BLaER1 (cell line): ENCODE measurements at regions not wholly inside any gene's neighbourhood (a gene's known extent, or its start where the extent isn't known, plus 50 kb on each side); places are given as distances from the start of the nearest gene placed in this dataset.

Experiments used
- H3K27ac ChIP-seq: shearing (Covaris generic); formaldehyde crosslinking; 2 replicates; pipeline ENCODE4 v1.8.1; 2022
- H3K27me3 ChIP-seq: shearing (Covaris generic); formaldehyde crosslinking; 2 replicates; pipeline ENCODE4 v1.8.1; 2022
- H3K36me3 ChIP-seq: shearing (Covaris generic); formaldehyde crosslinking; 2 replicates; pipeline ENCODE4 v1.8.1; 2022
- H3K4me1 ChIP-seq: shearing (Covaris generic); formaldehyde crosslinking; 2 replicates; pipeline ENCODE4 v1.8.1; 2022
- H3K4me2 ChIP-seq: shearing (Covaris generic); formaldehyde crosslinking; 2 replicates; pipeline ENCODE4 v1.8.1; 2022
- H3K4me3 ChIP-seq: shearing (Covaris generic); formaldehyde crosslinking; 2 replicates; pipeline ENCODE4 v1.8.1; 2022
- H3K9ac ChIP-seq: shearing (Covaris generic); formaldehyde crosslinking; 2 replicates; pipeline ENCODE4 v1.8.1; 2022
- H3K9me3 ChIP-seq: shearing (Covaris generic); formaldehyde crosslinking; 2 replicates; pipeline ENCODE4 v1.8.1; 2022
- H4K20me1 ChIP-seq: shearing (Covaris generic); formaldehyde crosslinking; 2 replicates; pipeline ENCODE4 v1.8.1; 2022
- Cebpa-rat ChIP-seq: shearing (Covaris generic); IDR thresholded peaks from 2 replicates; pipeline ENCODE4 v1.8.1; 2022

- no peak for TF ChIP-seq Cebpa-rat
- no peak overlapping the region for H3K4me2 ChIP-seq
- no peak overlapping the region for H3K27ac ChIP-seq
- no peak overlapping the region for H3K4me3 ChIP-seq
- no peaks in the 10 kb centered on the region for H4K20me1 ChIP-seq
- H3K27me3 ChIP-seq = no peaks in the 10 kb centered on the region
- no peaks in the 10 kb centered on the region for H3K9me3 ChIP-seq
- peaks cover 12% of the 10 kb centered on the region for H3K4me1 ChIP-seq
- H3K36me3 ChIP-seq = no peaks in the 10 kb centered on the region
- H3K9ac ChIP-seq = no peak overlapping the region
Observed at GRCh38 chr16:65717846-65718245, 596.0 kb upstream of the CDH11 start.

DNA sequence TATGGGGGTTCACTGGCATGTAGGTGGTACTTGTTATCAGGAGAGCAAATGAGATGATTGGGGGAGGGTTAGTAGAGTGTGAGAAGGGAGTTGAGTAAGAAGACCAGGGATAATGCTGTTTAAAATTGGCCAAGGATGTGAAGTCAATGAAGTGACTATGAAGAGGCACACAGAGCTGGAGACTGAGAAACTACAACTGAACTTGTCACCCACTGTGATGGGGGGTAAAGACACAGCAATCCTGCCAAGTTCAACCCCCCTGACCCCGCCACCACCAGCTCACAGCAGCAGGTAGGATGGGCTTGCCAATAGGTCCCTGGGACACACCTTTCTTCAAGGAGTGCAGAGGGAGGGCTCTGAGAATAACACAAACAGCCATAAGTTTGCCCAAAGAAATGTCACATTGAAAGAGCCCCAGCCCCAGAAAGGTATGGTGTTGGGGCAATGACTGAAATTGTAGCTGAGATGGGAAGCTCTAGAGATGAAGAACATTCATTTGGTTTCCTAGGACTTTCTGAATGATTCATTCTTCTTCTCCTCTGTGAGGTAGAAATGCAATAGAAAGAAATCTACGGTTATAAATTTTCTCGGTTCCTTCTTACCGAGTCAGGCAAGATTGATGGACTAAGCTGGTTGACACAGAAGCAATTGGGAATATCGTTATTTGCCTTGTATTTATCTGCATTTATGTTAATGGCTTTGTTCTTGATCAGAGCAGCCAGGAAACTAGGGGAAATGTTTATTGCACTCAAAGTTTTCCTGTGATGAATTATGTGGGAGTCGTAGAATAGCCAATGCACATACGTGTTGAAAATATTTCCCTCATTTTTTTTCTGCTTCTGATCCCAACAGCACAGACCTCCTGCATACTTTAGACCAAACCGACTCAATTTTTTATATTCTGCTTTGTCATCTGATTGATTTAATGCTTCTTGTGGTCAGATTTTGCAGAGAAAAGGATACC, 595.2 kb upstream of the CDH11 start:
- TF ChIP-seq Cebpa-rat = no peak
- no peak overlapping the region for H3K4me2 ChIP-seq

GRCh38 chr16:65713181-65713808, 591.4 kb upstream of the CDH11 start:
- Histone ChIP-seq H4K20me1 (no peaks in the 10 kb centered on the region), H3K4me3 (no peak overlapping the region), H3K4me2 (peak overlapping the region; percentile 77), H3K36me3 (no peaks in the 10 kb centered on the region), H3K27ac (0 out of 2 replicates have a peak overlapping the region, but pooled peaks have one; percentile 10), H3K9me3 (peaks cover 11% of the 10 kb centered on the region; the same call in 1 of the 2 replicates), H3K27me3 (no peaks in the 10 kb centered on the region), H3K4me1 (peaks cover 21% of the 10 kb centered on the region), H3K9ac (no peak overlapping the region)
- no peak for TF ChIP-seq Cebpa-rat

More for the DNA sequence above, 595.2 kb upstream of the CDH11 start:
- H3K4me3 ChIP-seq = no peak overlapping the region
- no peaks in the 10 kb centered on the region for H3K9me3 ChIP-seq
- H3K9ac ChIP-seq = no peak overlapping the region
- H3K36me3 ChIP-seq = no peaks in the 10 kb centered on the region
- no peak overlapping the region for H3K27ac ChIP-seq
- no peaks in the 10 kb centered on the region for H3K27me3 ChIP-seq
- no peaks in the 10 kb centered on the region for H4K20me1 ChIP-seq
- H3K4me1 ChIP-seq = peaks cover 13% of the 10 kb centered on the region

DNA sequence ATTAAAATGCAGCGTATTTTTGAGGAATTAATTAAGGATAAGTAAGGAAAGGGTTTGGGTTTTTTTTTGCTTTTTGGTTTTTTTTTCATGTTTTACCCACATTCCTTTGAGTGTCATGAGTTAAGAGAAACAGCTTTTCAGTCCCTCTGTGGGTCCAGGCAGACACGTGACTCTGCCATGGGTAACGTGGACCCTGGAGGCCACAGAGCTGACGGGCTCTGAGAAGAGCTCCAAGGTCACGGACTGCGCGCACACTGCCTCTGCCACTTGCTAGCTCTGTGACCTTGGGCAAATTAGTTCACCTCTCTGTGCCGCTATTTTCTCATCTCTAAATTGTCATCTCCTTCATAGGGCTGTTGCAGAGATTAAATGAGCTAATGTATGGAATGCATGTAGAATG, 588.2 kb upstream of the CDH11 start:
- H3K4me2 ChIP-seq = peak overlapping the region; percentile 5; the same call in 1 of the 2 replicates
- H4K20me1 ChIP-seq = no peaks in the 10 kb centered on the region
- peaks cover 28% of the 10 kb centered on the region for H3K4me1 ChIP-seq
- peaks cover 11% of the 10 kb centered on the region; the same call in 1 of the 2 replicates for H3K9me3 ChIP-seq
- H3K27me3 ChIP-seq = no peaks in the 10 kb centered on the region
- no peak overlapping the region for H3K9ac ChIP-seq
- no peak overlapping the region for H3K4me3 ChIP-seq
- no peak for TF ChIP-seq Cebpa-rat
- no peak overlapping the region for H3K27ac ChIP-seq
- H3K36me3 ChIP-seq = no peaks in the 10 kb centered on the region

DNA sequence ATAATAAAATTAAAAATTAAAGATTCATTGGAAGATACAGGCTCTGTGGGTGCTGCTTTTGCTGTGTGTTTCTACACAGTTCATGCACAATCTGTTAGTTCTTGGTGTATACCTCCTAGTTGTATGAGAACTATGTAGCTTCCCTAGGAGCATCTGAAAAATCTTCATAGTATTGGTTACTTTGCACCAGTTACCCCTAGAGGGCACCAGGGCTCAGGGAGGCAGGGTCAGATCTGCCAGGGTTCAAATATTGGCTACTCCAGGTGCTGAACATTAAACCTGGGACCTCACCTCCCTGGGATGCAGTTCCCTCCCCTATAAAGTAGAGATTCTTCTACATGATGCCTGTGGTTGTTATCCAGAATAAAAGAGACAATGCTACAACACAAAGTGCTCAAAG, 583.0 kb upstream of the CDH11 start:
- Histone ChIP-seq H3K4me3 (no peak overlapping the region), H3K4me1 (peaks cover 11% of the 10 kb centered on the region), H4K20me1 (no peaks in the 10 kb centered on the region), H3K9ac (no peak overlapping the region), H3K27me3 (no peaks in the 10 kb centered on the region), H3K27ac (no peak overlapping the region), H3K36me3 (no peaks in the 10 kb centered on the region), H3K9me3 (no peaks in the 10 kb centered on the region), H3K4me2 (no peak overlapping the region)
- no peak for TF ChIP-seq Cebpa-rat

GRCh38 chr16:65702707-65703402, 581.0 kb upstream of the CDH11 start:
- H3K27me3 ChIP-seq = no peaks in the 10 kb centered on the region
- no peak overlapping the region for H3K9ac ChIP-seq
- H4K20me1 ChIP-seq = no peaks in the 10 kb centered on the region
- no peak overlapping the region for H3K4me2 ChIP-seq
- H3K27ac ChIP-seq = no peak overlapping the region
- no peak overlapping the region for H3K4me3 ChIP-seq
- TF ChIP-seq Cebpa-rat = no peak
- H3K36me3 ChIP-seq = no peaks in the 10 kb centered on the region
- H3K9me3 ChIP-seq = 0 out of 2 replicates have a peak, but pooled peaks cover 2% of the 10 kb centered on the region
- H3K4me1 ChIP-seq = peaks cover 7% of the 10 kb centered on the region

GRCh38 chr16:65700596-65700995, 578.7 kb upstream of the CDH11 start:
- H3K4me1 ChIP-seq = peaks cover 6% of the 10 kb centered on the region
- no peak overlapping the region for H3K9ac ChIP-seq
- H3K36me3 ChIP-seq = no peaks in the 10 kb centered on the region
- no peak for TF ChIP-seq Cebpa-rat
- no peak overlapping the region for H3K4me2 ChIP-seq
- H3K27me3 ChIP-seq = no peaks in the 10 kb centered on the region
- no peaks in the 10 kb centered on the region for H4K20me1 ChIP-seq
- H3K4me3 ChIP-seq = no peak overlapping the region
- 0 out of 2 replicates have a peak, but pooled peaks cover 5% of the 10 kb centered on the region for H3K9me3 ChIP-seq
- no peak overlapping the region for H3K27ac ChIP-seq

- Histone ChIP-seq H3K36me3 (no peaks in the 10 kb centered on the region), H3K4me1 (no peaks in the 10 kb centered on the region; the same call in 1 of the 2 replicates), H3K9ac (no peak overlapping the region), H3K4me2 (no peak overlapping the region), H3K27ac (no peak overlapping the region), H3K27me3 (no peaks in the 10 kb centered on the region), H3K4me3 (no peak overlapping the region), H3K9me3 (0 out of 2 replicates have a peak, but pooled peaks cover 5% of the 10 kb centered on the region), H4K20me1 (no peaks in the 10 kb centered on the region)
- TF ChIP-seq Cebpa-rat = no peak
Observed at GRCh38 chr16:65698791-65699321, 577.0 kb upstream of the CDH11 start.

- Histone ChIP-seq H4K20me1 (no peaks in the 10 kb centered on the region), H3K27me3 (no peaks in the 10 kb centered on the region), H3K4me2 (no peak overlapping the region), H3K36me3 (no peaks in the 10 kb centered on the region), H3K9me3 (0 out of 2 replicates have a peak, but pooled peaks cover 5% of the 10 kb centered on the region), H3K4me3 (no peak overlapping the region), H3K4me1 (no peaks in the 10 kb centered on the region; the same call in 1 of the 2 replicates), H3K27ac (no peak overlapping the region), H3K9ac (no peak overlapping the region)
- no peak for TF ChIP-seq Cebpa-rat
Observed at GRCh38 chr16:65697521-65697920, 575.7 kb upstream of the CDH11 start.
